Urinary bladder (tissue), 3 donors: ENCODE measurements at regions not wholly inside any gene's neighbourhood (a gene's known extent, or its start where the extent isn't known, plus 50 kb on each side); places are given as distances from the start of the nearest gene placed in this dataset.

Experiments
- DNase-seq: peaks from one replicate; pipeline ENCODE4 v3.0.0-alpha.2; 2015; ENCODE audit errors: extremely low spot score
- H3K27ac ChIP-seq: one replicate; pipeline ENCODE4 v1.5.1; 2013; ENCODE audit warnings: low read depth, mild to moderate bottlenecking, moderate library complexity
- H3K36me3 ChIP-seq: one replicate; pipeline ENCODE4 v1.6.1; 2013; ENCODE audit warnings: mild to moderate bottlenecking, moderate library complexity; ENCODE audit not compliant: insufficient read depth
- H3K4me1 ChIP-seq: one replicate; pipeline ENCODE4 v1.6.1; 2013; ENCODE audit warnings: mild to moderate bottlenecking, moderate library complexity; ENCODE audit not compliant: insufficient read depth
- H3K4me3 ChIP-seq: one replicate; pipeline ENCODE4 v1.5.1; 2013; ENCODE audit warnings: low read depth, low read length
- WGBS: extraction: QIAGEN DNeasy Blood & Tissue Kit; methylation state at CpG from one replicate; pipeline ENCODE4 v1.1.7; 2013; 5-methylcytosine and 5-hydroxymethylcytosine counted together
- donor health status: healthy with polysubstance abuse.
- donor health status: healthy.

GRCh38 chr10:94218493-94219183 lies 144.1 kb downstream of the NOC3L start:
- H3K36me3 ChIP-seq = no peaks in the 10 kb centered on the region
- peaks cover 4% of the 10 kb centered on the region for H3K4me1 ChIP-seq
- no peak overlapping the region for H3K4me3 ChIP-seq
- DNase-seq = no peak
- WGBS = 91% methylated on average over 2 of the region's 2 CpGs
- H3K27ac ChIP-seq = no peak overlapping the region

DNA sequence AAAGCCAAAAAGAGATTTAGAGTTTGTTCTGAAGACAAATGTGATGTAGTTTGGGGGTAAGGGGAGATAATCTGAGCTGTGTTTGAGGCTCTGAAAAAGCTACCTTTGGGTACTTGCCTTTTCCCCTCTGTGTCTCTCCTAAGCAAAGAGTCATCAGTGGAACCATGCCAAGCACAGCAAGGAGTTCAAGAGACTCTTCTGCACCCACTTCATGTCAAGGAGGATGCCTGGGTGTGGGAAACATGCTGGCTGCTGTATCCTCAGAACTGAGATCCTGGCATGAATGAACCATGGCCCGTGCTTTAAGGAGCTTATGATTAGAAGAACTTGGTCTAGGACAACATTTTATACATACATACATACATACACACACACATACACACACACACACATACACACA lies 142.9 kb downstream of the NOC3L start:
- Histone ChIP-seq H3K4me1 (peaks cover 4% of the 10 kb centered on the region), H3K4me3 (no peak overlapping the region), H3K27ac (no peak overlapping the region), H3K36me3 (no peaks in the 10 kb centered on the region)
- DNase-seq = no peak
- 96% methylated on average over 1 of the region's 1 CpG for WGBS

DNA sequence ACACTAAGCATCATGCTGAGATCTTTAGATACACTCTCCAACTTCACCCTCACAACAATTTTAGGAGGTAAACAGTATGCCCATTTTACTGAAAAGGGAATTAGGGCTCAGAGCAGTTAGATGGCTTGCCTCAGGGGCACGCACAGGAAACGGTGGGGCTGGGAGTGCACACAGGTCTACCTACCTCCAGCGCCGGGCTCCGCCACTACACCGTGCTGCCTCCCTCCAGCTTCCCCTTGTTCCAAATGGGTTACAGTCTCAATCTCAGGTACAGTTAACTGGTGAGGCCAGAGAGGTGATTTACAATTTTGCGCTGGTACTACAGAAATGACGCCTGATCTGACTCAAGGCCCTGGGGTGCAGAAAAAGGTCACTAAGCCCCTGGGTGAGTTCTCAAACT lies 142.0 kb downstream of the NOC3L start:
- Histone ChIP-seq H3K4me1 (peaks cover 4% of the 10 kb centered on the region), H3K36me3 (no peaks in the 10 kb centered on the region), H3K27ac (no peak overlapping the region), H3K4me3 (no peak overlapping the region)
- WGBS = 97% methylated on average over 8 of the region's 8 CpGs
- no peak for DNase-seq

- peaks cover 4% of the 10 kb centered on the region for H3K4me1 ChIP-seq
- DNase-seq = peak; percentile 31
- no peaks in the 10 kb centered on the region for H3K36me3 ChIP-seq
- WGBS = 50% methylated on average over 5 of the region's 5 CpGs
- H3K4me3 ChIP-seq = no peak overlapping the region
- H3K27ac ChIP-seq = no peak overlapping the region
Observed at GRCh38 chr10:94223702-94224370, 138.9 kb downstream of the NOC3L start.

DNA sequence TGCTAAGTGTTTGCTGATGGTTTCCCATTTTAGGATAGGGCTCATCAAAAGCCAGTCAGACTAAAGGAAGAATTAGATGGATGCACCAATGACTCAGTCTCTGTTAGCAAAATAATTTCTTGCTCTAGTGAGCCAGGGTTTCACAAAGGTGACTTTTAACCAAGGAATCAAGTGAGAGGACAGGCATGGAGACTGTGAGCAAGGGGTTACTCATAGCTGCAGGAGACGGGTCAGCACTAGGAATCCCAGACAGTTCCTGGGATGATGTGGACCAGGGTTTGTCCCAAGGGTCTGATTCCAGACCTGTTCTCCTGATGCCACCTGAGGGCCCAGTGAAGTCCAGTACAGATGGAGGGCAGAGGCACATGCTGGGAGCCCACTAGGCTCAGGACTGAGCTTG lies 138.1 kb downstream of the NOC3L start:
- no peak overlapping the region for H3K4me3 ChIP-seq
- peaks cover 4% of the 10 kb centered on the region for H3K4me1 ChIP-seq
- 91% methylated on average over 1 of the region's 1 CpG for whole genome bisulfite sequencing
- DNase-seq = no peak
- no peaks in the 10 kb centered on the region for H3K36me3 ChIP-seq
- no peak overlapping the region for H3K27ac ChIP-seq

DNA sequence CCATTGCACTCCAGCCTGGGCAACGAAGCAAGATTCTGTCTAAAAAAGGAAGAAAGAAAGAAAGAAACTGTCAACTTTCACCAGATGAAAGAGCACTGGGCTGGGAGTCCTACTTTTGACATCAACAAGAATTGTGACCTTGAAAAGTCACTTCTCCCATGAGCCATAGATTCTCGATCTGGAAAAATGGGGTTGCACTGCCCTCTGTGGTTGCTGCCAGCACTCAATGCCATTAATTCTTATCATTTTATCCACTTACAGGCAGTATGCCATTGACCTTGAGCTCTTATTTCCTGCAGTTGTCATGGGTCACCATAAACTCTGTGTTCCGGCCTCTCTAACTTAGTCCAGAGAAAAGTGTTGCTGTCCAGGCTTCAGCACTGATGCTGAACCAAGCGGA lies 137.2 kb downstream of the NOC3L start:
- Histone ChIP-seq H3K36me3 (no peaks in the 10 kb centered on the region), H3K4me3 (no peak overlapping the region), H3K27ac (no peak overlapping the region), H3K4me1 (peaks cover 4% of the 10 kb centered on the region)
- 78% methylated on average over 4 of the region's 4 CpGs for WGBS
- no peak for DNase-seq

DNA sequence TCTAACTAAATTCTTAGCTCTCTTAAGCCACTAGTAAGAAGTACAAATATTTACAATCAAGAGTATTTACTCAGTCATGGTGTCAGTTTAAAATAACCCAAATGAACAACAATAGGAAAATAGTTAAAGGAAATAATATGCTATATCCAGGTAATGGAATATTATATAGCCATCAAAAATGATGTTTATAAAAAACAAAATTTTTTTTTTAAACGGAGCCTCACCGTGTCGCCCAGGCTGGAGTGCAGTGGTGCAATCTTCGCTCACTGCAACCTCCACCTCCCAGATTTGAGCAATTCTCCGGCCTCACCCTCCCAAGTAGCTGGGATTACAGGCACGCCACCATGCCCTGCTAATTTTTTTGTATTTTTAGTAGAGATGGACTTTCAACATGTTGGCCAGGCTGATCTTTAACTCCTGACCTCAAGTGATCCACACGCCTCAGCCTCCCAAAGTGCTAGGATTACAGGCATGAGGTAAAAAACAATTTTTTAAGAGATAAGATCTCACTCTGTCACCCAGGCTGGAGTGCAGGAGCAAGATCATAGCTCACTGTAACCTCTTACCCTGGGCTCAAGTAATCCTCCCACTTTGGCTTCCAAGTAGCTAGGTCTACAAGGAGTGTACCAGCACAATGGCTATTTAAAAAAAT lies 132.5 kb downstream of the NOC3L start:
- Histone ChIP-seq H3K36me3 (no peaks in the 10 kb centered on the region), H3K4me3 (no peak overlapping the region), H3K27ac (no peak overlapping the region), H3K4me1 (no peaks in the 10 kb centered on the region)
- WGBS = 98% methylated on average over 7 of the region's 7 CpGs
- DNase-seq = no peak

DNA sequence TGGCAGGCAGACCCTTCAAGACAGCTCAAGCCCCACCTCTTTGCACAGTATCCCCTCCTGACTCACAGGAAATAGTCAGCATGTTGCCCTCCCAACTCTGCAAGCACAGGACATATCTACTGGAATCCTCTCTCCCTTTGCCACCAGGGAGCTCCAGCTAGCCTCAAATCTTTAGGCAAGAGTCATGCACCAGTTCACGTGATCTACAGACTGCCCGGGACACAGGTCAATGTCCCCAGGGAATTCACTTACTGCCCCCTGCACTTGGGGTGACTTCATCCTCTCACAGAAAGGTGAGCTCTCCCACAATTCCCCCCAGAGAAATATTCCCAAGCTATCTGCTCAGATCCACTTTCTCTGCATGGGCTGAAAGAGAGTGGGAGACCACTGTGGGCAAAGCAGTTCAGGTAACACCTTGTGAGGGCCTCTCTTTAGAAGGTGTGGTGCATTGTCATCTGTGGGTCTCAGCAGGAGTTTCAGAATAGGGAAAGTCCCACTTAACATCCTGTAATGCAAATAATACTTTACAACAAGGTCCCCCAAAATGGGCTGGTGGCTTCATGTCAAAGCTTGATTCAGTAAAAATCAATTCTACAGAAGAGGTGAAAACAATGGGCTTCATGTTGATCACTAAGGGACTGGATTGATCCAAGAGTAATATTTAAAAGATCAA lies 129.9 kb downstream of the NOC3L start:
- WGBS = 96% methylated on average over 2 of the region's 2 CpGs
- DNase-seq = no peak
- Histone ChIP-seq H3K4me1 (no peaks in the 10 kb centered on the region), H3K36me3 (no peaks in the 10 kb centered on the region), H3K4me3 (no peak overlapping the region), H3K27ac (no peak overlapping the region)

- Histone ChIP-seq H3K36me3 (no peaks in the 10 kb centered on the region), H3K4me3 (no peak overlapping the region), H3K27ac (no peak overlapping the region), H3K4me1 (no peaks in the 10 kb centered on the region)
- 71% methylated on average over 1 of the region's 1 CpG for WGBS
- DNase-seq = no peak
Observed at GRCh38 chr10:94235461-94235860, 127.3 kb downstream of the NOC3L start.

DNA sequence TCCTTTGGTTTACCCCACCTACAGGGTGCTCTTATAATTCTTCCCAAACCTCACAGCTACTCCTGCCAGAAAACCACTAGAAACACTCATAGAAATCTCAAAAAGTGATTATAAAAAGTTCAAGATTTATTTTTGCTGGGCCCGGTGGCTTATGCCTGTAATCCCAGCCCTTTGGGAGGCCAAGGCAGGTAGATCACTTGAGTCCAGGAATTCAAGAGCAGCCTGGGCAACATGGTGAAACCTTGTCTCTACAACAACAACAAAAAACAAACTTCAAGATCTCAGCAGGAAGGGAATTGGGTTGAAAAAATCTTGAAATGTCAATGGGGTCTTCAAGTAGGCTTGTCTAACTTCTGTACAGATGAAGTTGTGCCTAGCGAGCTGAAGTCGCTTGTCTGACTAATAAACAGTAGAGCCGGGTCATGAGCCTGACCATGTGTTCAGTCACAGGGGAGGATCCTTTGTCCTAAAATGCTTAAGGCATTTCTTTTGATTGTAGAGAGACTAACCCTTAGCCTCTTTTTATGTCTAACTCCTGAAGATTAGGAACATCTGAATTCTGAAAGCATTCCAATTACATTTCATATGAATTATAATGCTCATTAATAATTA lies 124.6 kb downstream of the NOC3L start:
- 79% methylated on average over 4 of the region's 4 CpGs for WGBS
- H3K4me3 ChIP-seq = no peak overlapping the region
- no peaks in the 10 kb centered on the region for H3K4me1 ChIP-seq
- H3K36me3 ChIP-seq = no peaks in the 10 kb centered on the region
- no peak overlapping the region for H3K27ac ChIP-seq
- DNase-seq = no peak

GRCh38 chr10:94239696-94240095 lies 123.0 kb downstream of the NOC3L start:
- Histone ChIP-seq H3K27ac (no peak overlapping the region), H3K4me3 (no peak overlapping the region), H3K36me3 (no peaks in the 10 kb centered on the region), H3K4me1 (no peaks in the 10 kb centered on the region)
- DNase-seq = no peak
- 94% methylated on average over 6 of the region's 6 CpGs for WGBS

DNA sequence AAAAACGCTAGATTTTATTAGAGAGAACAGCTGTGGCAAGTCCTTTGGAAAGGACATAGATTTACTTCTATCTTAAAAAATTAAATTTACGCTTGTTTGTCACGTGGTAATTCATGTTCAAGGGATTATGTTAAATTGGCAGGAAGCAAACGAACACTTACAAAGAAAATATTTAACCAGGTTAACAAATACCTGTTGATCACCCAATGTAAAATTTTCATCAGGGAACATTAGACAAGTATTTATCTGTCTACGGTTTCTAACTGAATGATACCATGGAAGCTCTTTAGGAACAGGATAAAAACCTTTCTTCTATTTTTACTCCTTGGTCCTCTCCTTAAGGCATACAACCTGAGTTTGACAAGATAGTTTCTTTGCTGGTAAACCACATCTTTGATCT lies 122.2 kb downstream of the NOC3L start:
- Histone ChIP-seq H3K27ac (no peak overlapping the region), H3K4me1 (no peaks in the 10 kb centered on the region), H3K36me3 (no peaks in the 10 kb centered on the region), H3K4me3 (no peak overlapping the region)
- no peak for DNase-seq
- 70% methylated on average over 5 of the region's 5 CpGs for WGBS

- Histone ChIP-seq H3K36me3 (no peaks in the 10 kb centered on the region), H3K4me1 (no peaks in the 10 kb centered on the region), H3K4me3 (no peak overlapping the region), H3K27ac (no peak overlapping the region)
- 53% methylated on average over 2 of the region's 2 CpGs for WGBS
- peak; percentile 49 for DNase-seq
Observed at GRCh38 chr10:94240901-94241300, 121.8 kb downstream of the NOC3L start.
